Gastrocnemius medialis (tissue), 4 donors: ENCODE measurements at regions not wholly inside any gene's neighbourhood (a gene's known extent, or its start where the extent isn't known, plus 50 kb on each side); places are given as distances from the start of the nearest gene placed in this dataset.

Experiments
- ATAC-seq, 2 donors: fragments of 150-250 bp; one replicate each; pipeline ENCODE4 v1.9.1; 2016
- DNase-seq, 2 donors: peaks; one replicate each; pipeline ENCODE4 v3.0.0-alpha.2; 2019
- H3K27ac ChIP-seq, 4 donors: fragments of 200-600 bp; sonication (generic); 1 replicate in 1 of 4; 2 replicates in 3 of 4; pipeline ENCODE4 v1.5.1; 2016 to 2018; ENCODE audit warnings: mild to moderate bottlenecking in 2 of 4, moderate library complexity in 1 of 4
- H3K27me3 ChIP-seq, 3 donors: fragments of 200-600 bp; sonication (generic) in 2 of 3; 1 replicate in 1 of 3; 2 replicates in 2 of 3; pipeline versions ENCODE4 v1.5.1 to v1.6.0; 2016 to 2019; ENCODE audit warnings: mild to moderate bottlenecking in 1 of 3, moderate library complexity in 1 of 3
- H3K36me3 ChIP-seq, 2 donors: fragments of 200-600 bp; sonication (generic) in 1 of 2; one replicate each; pipeline ENCODE4 v1.5.1; 2017 to 2018
- H3K4me1 ChIP-seq, 2 donors: fragments of 200-600 bp; sonication (generic) in 1 of 2; one replicate each; pipeline ENCODE4 v1.5.1; 2016 to 2017; ENCODE audit warnings: mild to moderate bottlenecking in 2 of 2
- H3K4me3 ChIP-seq, 4 donors: fragments of 200-600 bp; sonication (generic) in 3 of 4; 1 replicate in 1 of 4; 2 replicates in 3 of 4; pipeline ENCODE4 v1.5.1; 2016 to 2019; ENCODE audit warnings: mild to moderate bottlenecking in 2 of 4
- H3K9me3 ChIP-seq, 3 donors: fragments of 200-600 bp; sonication (generic) in 2 of 3; 1 replicate in 1 of 3; 2 replicates in 2 of 3; pipeline ENCODE4 v1.5.1; 2016 to 2019
- POLR2A ChIP-seq, 2 donors: fragments of 450-650 bp; IDR thresholded peaks; one replicate each; pipeline ENCODE4 v1.6.1; 2017; ENCODE audit warnings: antibody characterized with exemption in 2 of 2, mild to moderate bottlenecking in 2 of 2, moderate library complexity in 2 of 2
- in situ Hi-C, 4 donors: fragments of 200-750 bp; cut with MboI; loops; one replicate each; pipeline versions ENCODE4 v1.15.0 to v1.8.0; 2017; ENCODE audit warnings: low sequenced_read_pairs in 4 of 4
- intact Hi-C: fragments of 100-400 bp; cut with DNase I; formaldehyde crosslinking; loops from one replicate; pipeline ENCODE4 v1.15.1; 2023; ENCODE audit warnings: low total_unique reads
- TF ChIP-seq, protein P1 (sequence below), 5 experiments: fragments of 450-650 bp in 3 of 5; fragments of 200-600 bp in 2 of 5; sonication (generic) in 2 of 5; IDR thresholded peaks in 4 of 5; conservative IDR thresholded peaks in 1 of 5; 1 replicate in 4 of 5; 2 replicates in 1 of 5; pipeline ENCODE4 v1.5.1; 2016 to 2019; ENCODE audit warnings: antibody characterized with exemption in 5 of 5, mild to moderate bottlenecking in 3 of 5, moderate library complexity in 3 of 5

DNA sequence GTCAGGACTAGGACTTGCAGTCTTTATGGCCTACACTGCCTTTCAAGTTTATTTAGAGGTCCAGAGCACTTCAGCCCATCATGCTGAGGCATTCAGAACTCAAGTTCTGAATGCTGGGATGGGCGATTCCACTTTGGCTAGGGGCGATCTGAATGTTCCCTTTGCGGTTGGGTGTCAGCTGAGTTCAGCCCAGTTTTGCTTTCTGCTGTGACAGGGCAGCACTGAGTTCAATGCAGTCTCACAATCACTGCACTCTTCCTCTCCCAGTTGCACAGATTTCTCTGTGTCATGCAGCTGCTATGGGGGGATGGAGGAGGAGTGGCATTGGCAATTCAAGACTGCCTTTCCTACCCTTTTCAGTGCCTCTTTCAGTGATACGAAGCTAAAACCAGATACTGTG lies 1232.0 kb upstream of the FAM98A start:
- TF ChIP-seq POLR2A (IDR thresholded peaks at IDR 0.05) = no peak
- TF ChIP-seq, protein P1, sequence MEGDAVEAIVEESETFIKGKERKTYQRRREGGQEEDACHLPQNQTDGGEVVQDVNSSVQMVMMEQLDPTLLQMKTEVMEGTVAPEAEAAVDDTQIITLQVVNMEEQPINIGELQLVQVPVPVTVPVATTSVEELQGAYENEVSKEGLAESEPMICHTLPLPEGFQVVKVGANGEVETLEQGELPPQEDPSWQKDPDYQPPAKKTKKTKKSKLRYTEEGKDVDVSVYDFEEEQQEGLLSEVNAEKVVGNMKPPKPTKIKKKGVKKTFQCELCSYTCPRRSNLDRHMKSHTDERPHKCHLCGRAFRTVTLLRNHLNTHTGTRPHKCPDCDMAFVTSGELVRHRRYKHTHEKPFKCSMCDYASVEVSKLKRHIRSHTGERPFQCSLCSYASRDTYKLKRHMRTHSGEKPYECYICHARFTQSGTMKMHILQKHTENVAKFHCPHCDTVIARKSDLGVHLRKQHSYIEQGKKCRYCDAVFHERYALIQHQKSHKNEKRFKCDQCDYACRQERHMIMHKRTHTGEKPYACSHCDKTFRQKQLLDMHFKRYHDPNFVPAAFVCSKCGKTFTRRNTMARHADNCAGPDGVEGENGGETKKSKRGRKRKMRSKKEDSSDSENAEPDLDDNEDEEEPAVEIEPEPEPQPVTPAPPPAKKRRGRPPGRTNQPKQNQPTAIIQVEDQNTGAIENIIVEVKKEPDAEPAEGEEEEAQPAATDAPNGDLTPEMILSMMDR (IDR thresholded peaks at IDR 0.05 in 4 of 5, conservative IDR thresholded peaks at IDR 0.05 in 1 of 5) = no peak
- ATAC-seq = no peak
- Histone ChIP-seq H3K9me3 (no peaks in the 10 kb centered on the region), H3K36me3 (no peaks in the 10 kb centered on the region), H3K4me3 (no peak overlapping the region), H3K4me1 (no peaks in the 10 kb centered on the region), H3K27me3 (no peaks in the 10 kb centered on the region), H3K27ac (no peak overlapping the region)
- in situ Hi-C loops (no loop called here), intact Hi-C loops (no loop called here)
- no peak for DNase-seq

DNA sequence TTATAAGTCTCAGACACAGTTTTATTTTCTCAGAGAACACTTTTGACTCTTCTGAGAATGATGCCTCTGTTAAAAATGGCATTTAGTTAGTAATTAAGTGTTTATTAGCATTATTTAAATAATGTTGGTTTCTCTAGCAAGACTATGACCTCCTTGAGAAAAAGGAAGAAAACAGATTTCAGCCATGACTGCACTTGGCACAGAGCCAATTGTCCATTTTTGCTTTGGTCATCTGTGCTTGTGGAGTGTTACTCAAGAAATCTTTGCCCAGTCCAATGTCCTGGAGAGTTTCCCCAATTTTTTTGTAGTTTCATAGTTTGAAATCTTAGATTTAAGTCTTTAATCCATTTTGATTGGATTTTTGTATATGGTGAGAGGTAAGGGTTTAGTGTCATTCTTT lies 1229.4 kb upstream of the FAM98A start:
- H3K36me3 ChIP-seq = no peaks in the 10 kb centered on the region
- H3K27me3 ChIP-seq = no peaks in the 10 kb centered on the region
- ATAC-seq (no peak), DNase-seq (no peak)
- TF ChIP-seq, protein P1 (IDR thresholded peaks at IDR 0.05 in 4 of 5, conservative IDR thresholded peaks at IDR 0.05 in 1 of 5) = no peak
- no peak for TF ChIP-seq POLR2A (IDR thresholded peaks at IDR 0.05)
- no peaks in the 10 kb centered on the region for H3K4me1 ChIP-seq
- in situ Hi-C loops (no loop called here), intact Hi-C loops (no loop called here)
- no peak overlapping the region for H3K4me3 ChIP-seq
- no peak overlapping the region for H3K27ac ChIP-seq
- H3K9me3 ChIP-seq = no peaks in the 10 kb centered on the region

DNA sequence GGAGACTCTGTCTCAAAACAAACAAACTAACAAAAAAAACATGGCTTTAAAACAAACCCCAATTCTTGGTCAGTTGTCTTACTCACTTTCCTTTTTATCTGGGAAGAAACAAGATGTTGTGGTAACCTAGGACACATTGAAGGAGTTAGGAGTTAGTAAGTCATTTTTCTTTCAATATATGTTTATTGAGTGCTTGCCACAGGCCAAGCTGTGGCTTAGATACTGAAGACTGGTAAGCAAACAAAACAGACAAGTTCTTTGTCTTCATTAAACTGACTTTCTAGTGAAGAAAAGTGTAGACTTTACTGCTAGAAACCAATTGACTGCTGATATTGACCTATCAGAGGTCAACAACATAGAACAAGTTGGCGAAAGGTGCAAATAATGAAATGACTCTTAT lies 1228.3 kb upstream of the FAM98A start:
- in situ Hi-C loops = no loop called here
- intact Hi-C loops = no loop called here
- Histone ChIP-seq H3K27ac (no peak overlapping the region), H3K36me3 (no peaks in the 10 kb centered on the region), H3K27me3 (no peaks in the 10 kb centered on the region), H3K9me3 (no peaks in the 10 kb centered on the region), H3K4me3 (no peak overlapping the region), H3K4me1 (no peaks in the 10 kb centered on the region)
- DNase-seq (no peak), ATAC-seq (no peak)
- no peak for TF ChIP-seq POLR2A (IDR thresholded peaks at IDR 0.05)
- TF ChIP-seq, protein P1 (IDR thresholded peaks at IDR 0.05 in 4 of 5, conservative IDR thresholded peaks at IDR 0.05 in 1 of 5) = no peak

DNA sequence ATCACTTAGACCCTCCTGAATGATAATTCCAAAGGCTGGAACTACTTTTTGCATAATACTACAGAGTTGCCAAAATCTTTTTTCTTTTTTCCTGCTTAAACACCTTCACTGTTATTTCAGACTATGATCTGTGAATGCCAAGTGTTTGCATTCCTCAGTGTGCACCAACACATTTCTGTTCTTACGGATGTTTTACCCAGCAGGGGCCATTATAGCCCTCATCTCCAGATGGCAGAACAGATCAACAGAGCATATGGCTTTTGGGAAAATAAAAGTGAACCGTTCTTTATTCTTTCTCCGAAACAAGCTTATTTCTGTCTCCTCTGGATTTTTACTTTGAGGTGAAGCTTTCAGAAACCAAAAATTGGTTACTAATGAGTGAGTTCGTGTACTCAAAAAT lies 1226.6 kb upstream of the FAM98A start:
- TF ChIP-seq, protein P1 (IDR thresholded peaks at IDR 0.05 in 4 of 5, conservative IDR thresholded peaks at IDR 0.05 in 1 of 5) = no peak
- no peak for TF ChIP-seq POLR2A (IDR thresholded peaks at IDR 0.05)
- Histone ChIP-seq H3K4me1 (no peaks in the 10 kb centered on the region), H3K4me3 (no peak overlapping the region), H3K9me3 (no peaks in the 10 kb centered on the region), H3K27me3 (no peaks in the 10 kb centered on the region), H3K36me3 (no peaks in the 10 kb centered on the region), H3K27ac (no peak overlapping the region)
- intact Hi-C loops (no loop called here), in situ Hi-C loops (no loop called here)
- DNase-seq (no peak), ATAC-seq (no peak)

DNA sequence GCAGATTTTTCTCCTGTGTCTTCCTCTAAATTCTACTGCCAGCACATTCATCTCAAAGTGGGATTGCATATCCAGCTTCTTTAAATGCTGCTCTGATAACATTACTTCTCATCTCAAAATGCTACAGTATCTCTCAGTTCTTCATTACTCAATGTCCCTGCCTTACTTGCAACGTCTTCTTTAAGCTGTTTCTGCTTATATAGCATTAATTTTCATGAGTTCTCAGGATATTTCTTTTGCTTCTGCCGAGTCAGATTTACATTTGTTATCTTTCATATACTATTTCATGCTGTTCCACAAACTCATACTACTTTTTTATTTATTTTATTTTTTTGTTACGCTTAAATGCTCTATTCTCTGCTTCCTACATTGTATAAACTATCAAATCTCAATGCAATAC lies 1223.5 kb upstream of the FAM98A start:
- no peaks in the 10 kb centered on the region for H3K4me1 ChIP-seq
- H3K27me3 ChIP-seq = no peaks in the 10 kb centered on the region
- intact Hi-C loops (no loop called here), in situ Hi-C loops (no loop called here)
- H3K36me3 ChIP-seq = no peaks in the 10 kb centered on the region
- no peak for TF ChIP-seq POLR2A (IDR thresholded peaks at IDR 0.05)
- TF ChIP-seq, protein P1 (IDR thresholded peaks at IDR 0.05 in 4 of 5, conservative IDR thresholded peaks at IDR 0.05 in 1 of 5) = no peak
- ATAC-seq (no peak), DNase-seq (no peak)
- no peak overlapping the region for H3K4me3 ChIP-seq
- no peak overlapping the region for H3K27ac ChIP-seq
- no peaks in the 10 kb centered on the region for H3K9me3 ChIP-seq
